SK-N-SH (cell line): ENCODE measurements at regions not wholly inside any gene's neighbourhood (a gene's known extent, or its start where the extent isn't known, plus 50 kb on each side); places are given as distances from the start of the nearest gene placed in this dataset.

Experiments used
- CTCF ChIA-PET: fragments of 300-600, 350-600 bp; formaldehyde crosslinking; extraction: SDS; loops from one replicate; lab custom pipeline; 2021; lab: Yijun Ruan, JAX
- POLR2A ChIA-PET: fragments of 350-600 bp; sonication (Branson Sonifier 250); formaldehyde crosslinking; extraction: SDS; loops from one replicate; lab custom pipeline; 2020; ENCODE audit warnings: antibody characterized with exemption, inconsistent platforms; lab: Yijun Ruan, JAX
- DNase-seq: peaks from one replicate; pipeline ENCODE4 v3.0.0; 2012
- H2AFZ ChIP-seq: fragments of 200-600 bp; sonication (generic); 2 replicates; pipeline ENCODE4 v1.8.1; 2016; ENCODE audit warnings: antibody characterized with exemption, mild to moderate bottlenecking, low read depth
- H3F3A ChIP-seq: fragments of 200-600 bp; sonication (generic); replicated peaks from 2 replicates; pipeline ENCODE3; 2016; ENCODE audit warnings: antibody characterized with exemption, mild to moderate bottlenecking; ENCODE audit not compliant: insufficient read depth
- H3K27ac ChIP-seq, 2 experiments: fragments of 200-500 bp in 1 of 2; fragments of 200-600 bp in 1 of 2; sonication (Bioruptor generic) in 1 of 2; sonication (generic), shearing (Covaris generic) in 1 of 2; 2 replicates each; pipeline versions ENCODE4 v1.5.1 to v1.6.1; 2014 to 2016; ENCODE audit warnings: low read depth in 2 of 2, inconsistent platforms in 1 of 2, low read length in 1 of 2, mild to moderate bottlenecking in 1 of 2, mixed read lengths in 1 of 2
- H3K27me3 ChIP-seq: fragments of 200-600 bp; sonication (generic), shearing (Covaris generic); 2 replicates; pipeline ENCODE4 v1.6.1; 2016; ENCODE audit warnings: mixed run types; ENCODE audit not compliant: insufficient read depth
- H3K36me3 ChIP-seq, 2 experiments: fragments of 200-500 bp in 1 of 2; fragments of 200-600 bp in 1 of 2; sonication (Bioruptor generic) in 1 of 2; sonication (generic) in 1 of 2; replicated peaks in 1 of 2; 2 replicates each; pipeline versions ENCODE3 to v1.5.1; 2014 to 2016; ENCODE audit warnings: low read length in 1 of 2, mild to moderate bottlenecking in 1 of 2; ENCODE audit not compliant: insufficient read depth in 2 of 2, control insufficient read depth in 1 of 2
- H3K4me1 ChIP-seq, 2 experiments: fragments of 200-500 bp in 1 of 2; fragments of 200-600 bp in 1 of 2; sonication (Bioruptor generic) in 1 of 2; sonication (generic), shearing (Covaris generic) in 1 of 2; 2 replicates each; pipeline versions ENCODE4 v1.5.1 to v1.6.1; 2014 to 2016; ENCODE audit warnings: low read depth in 1 of 2, low read length in 1 of 2, mixed run types in 1 of 2; ENCODE audit not compliant: insufficient read depth in 2 of 2, control insufficient read depth in 1 of 2
- H3K4me2 ChIP-seq: fragments of 200-600 bp; sonication (generic), shearing (Covaris generic); 2 replicates; pipeline ENCODE4 v1.6.1; 2017; ENCODE audit warnings: mixed run types
- H3K4me3 ChIP-seq, 2 experiments: fragments of 200-500 bp in 1 of 2; fragments of 200-600 bp in 1 of 2; sonication (Bioruptor generic) in 1 of 2; sonication (generic), shearing (Covaris generic) in 1 of 2; 2 replicates each; pipeline versions ENCODE4 v1.5.1 to v1.8.1; 2014 to 2016; ENCODE audit warnings: low read depth in 2 of 2, inconsistent platforms in 1 of 2, low read length in 1 of 2, mild to moderate bottlenecking in 1 of 2, mixed read lengths in 1 of 2, moderate library complexity in 1 of 2
- H3K79me2 ChIP-seq: fragments of 200-600 bp; sonication (generic); 2 replicates; pipeline ENCODE4 v1.8.1; 2017; ENCODE audit warnings: mild to moderate bottlenecking; ENCODE audit not compliant: insufficient read depth
- H3K9ac ChIP-seq: fragments of 200-600 bp; sonication (generic); 2 replicates; pipeline ENCODE4 v1.6.1; 2017; ENCODE audit warnings: mixed run types
- H3K9me2 ChIP-seq: fragments of 200-600 bp; sonication (generic); 2 replicates; pipeline ENCODE4 v1.6.1; 2017; ENCODE audit warnings: mixed run types
- H3K9me3 ChIP-seq: fragments of 200-600 bp; sonication (generic); 2 replicates; pipeline ENCODE4 v1.6.1; 2017; ENCODE audit warnings: mixed run types, mild to moderate bottlenecking, moderate library complexity
- H4K20me1 ChIP-seq: fragments of 200-600 bp; sonication (generic); 2 replicates; pipeline ENCODE4 v1.6.1; 2017; ENCODE audit warnings: mild to moderate bottlenecking, mixed run types; ENCODE audit not compliant: insufficient read depth
- CHD2 ChIP-seq: fragments of 150-350 bp; IDR thresholded peaks from 2 replicates; pipeline ENCODE4 v1.6.1; 2018; ENCODE audit warnings: low read length; ENCODE audit not compliant: partially characterized antibody
- ELF1 ChIP-seq: IDR thresholded peaks from 2 replicates; pipeline ENCODE4 v1.4.0; 2012
- MXI1 ChIP-seq: IDR thresholded peaks from 2 replicates; pipeline ENCODE4 v1.6.1; 2012; ENCODE audit warnings: mild to moderate bottlenecking, low read depth, low read length, improper control_type of control experiment
- SIN3A ChIP-seq: IDR thresholded peaks from 2 replicates; pipeline ENCODE4 v1.6.1; 2012; ENCODE audit warnings: low read depth, mild to moderate bottlenecking, low read length, moderate library complexity, borderline replicate concordance
- TAF1 ChIP-seq: IDR thresholded peaks from 2 replicates; pipeline ENCODE4 v1.6.1; 2012; ENCODE audit warnings: low read depth, mild to moderate bottlenecking, low read length, moderate library complexity, borderline replicate concordance
- WGBS: methylation state at CpG from one replicate; pipeline ENCODE4 v1.1.6; 2017; ENCODE audit warnings: low lambda C conversion rate; 5-methylcytosine and 5-hydroxymethylcytosine counted together
- TF ChIP-seq, protein P1 (sequence below): IDR thresholded peaks from 2 replicates; pipeline ENCODE4 v1.6.1; 2012; ENCODE audit warnings: mild to moderate bottlenecking, low read depth, low read length, moderate library complexity
- TF ChIP-seq, protein P2 (sequence below): fragments of 200-600 bp; sonication (generic); IDR thresholded peaks from 2 replicates; pipeline ENCODE4 v1.6.1; 2017; ENCODE audit warnings: antibody characterized with exemption, mild to moderate bottlenecking, moderate library complexity
- TF ChIP-seq, protein P3 (sequence below): IDR thresholded peaks from 2 replicates; pipeline ENCODE4 v1.4.0; 2012; ENCODE audit warnings: low read depth, borderline replicate concordance
- TF ChIP-seq, protein P4 (sequence below): IDR thresholded peaks from 2 replicates; pipeline ENCODE4; 2012
- TF ChIP-seq, protein P5 (sequence below): IDR thresholded peaks from 2 replicates; pipeline ENCODE4 v1.4.0; 2012; ENCODE audit warnings: low read depth, borderline replicate concordance

DNA sequence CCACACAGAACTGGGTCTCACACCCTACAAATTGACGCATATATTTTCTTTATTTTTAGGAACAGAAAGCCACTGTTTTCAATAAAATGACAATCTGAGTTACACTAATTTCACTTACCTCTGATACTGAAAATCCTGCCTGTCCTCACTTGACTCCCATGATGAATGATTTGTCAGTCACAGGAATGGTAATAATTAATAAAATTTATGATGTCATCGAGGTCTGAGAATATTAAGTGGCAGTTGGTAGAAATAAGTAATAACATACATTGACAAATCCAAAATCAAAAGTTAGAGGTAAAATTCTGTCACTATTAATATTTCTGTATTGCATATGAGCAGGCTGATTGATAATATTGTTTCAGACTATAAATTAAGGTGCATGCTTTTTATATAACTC lies 418.7 kb upstream of the RGS18 start:
- no peak overlapping the region for H3K27ac ChIP-seq
- H3K9me3 ChIP-seq: no peaks in the 10 kb centered on the region; the same call in 1 of the 2 replicates
- no peaks in the 10 kb centered on the region for H3K36me3 ChIP-seq
- H3K4me3 ChIP-seq: no peak overlapping the region
- no peaks in the 10 kb centered on the region for H4K20me1 ChIP-seq
- H3K9ac ChIP-seq: no peak overlapping the region
- POLR2A ChIA-PET: no interaction called here
- no peaks in the 10 kb centered on the region for H3K9me2 ChIP-seq
- no peak overlapping the region for H3K4me2 ChIP-seq
- H3F3A ChIP-seq: no peaks in the 10 kb centered on the region
- no peak for DNase-seq
- no peaks in the 10 kb centered on the region for H3K79me2 ChIP-seq
- no peak overlapping the region for H2AFZ ChIP-seq
- no peaks in the 10 kb centered on the region for H3K4me1 ChIP-seq
- 19% methylated on average over 2 of the region's 2 CpGs for WGBS
- CTCF ChIA-PET: no interaction called here
- TF ChIP-seq TAF1: no peak
- TF ChIP-seq, protein P1, sequence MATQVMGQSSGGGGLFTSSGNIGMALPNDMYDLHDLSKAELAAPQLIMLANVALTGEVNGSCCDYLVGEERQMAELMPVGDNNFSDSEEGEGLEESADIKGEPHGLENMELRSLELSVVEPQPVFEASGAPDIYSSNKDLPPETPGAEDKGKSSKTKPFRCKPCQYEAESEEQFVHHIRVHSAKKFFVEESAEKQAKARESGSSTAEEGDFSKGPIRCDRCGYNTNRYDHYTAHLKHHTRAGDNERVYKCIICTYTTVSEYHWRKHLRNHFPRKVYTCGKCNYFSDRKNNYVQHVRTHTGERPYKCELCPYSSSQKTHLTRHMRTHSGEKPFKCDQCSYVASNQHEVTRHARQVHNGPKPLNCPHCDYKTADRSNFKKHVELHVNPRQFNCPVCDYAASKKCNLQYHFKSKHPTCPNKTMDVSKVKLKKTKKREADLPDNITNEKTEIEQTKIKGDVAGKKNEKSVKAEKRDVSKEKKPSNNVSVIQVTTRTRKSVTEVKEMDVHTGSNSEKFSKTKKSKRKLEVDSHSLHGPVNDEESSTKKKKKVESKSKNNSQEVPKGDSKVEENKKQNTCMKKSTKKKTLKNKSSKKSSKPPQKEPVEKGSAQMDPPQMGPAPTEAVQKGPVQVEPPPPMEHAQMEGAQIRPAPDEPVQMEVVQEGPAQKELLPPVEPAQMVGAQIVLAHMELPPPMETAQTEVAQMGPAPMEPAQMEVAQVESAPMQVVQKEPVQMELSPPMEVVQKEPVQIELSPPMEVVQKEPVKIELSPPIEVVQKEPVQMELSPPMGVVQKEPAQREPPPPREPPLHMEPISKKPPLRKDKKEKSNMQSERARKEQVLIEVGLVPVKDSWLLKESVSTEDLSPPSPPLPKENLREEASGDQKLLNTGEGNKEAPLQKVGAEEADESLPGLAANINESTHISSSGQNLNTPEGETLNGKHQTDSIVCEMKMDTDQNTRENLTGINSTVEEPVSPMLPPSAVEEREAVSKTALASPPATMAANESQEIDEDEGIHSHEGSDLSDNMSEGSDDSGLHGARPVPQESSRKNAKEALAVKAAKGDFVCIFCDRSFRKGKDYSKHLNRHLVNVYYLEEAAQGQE: no peak
- no peak for TF ChIP-seq SIN3A
- TF ChIP-seq MXI1: no peak
- no peak for TF ChIP-seq ELF1
- TF ChIP-seq CHD2: no peak
- TF ChIP-seq, protein P2, sequence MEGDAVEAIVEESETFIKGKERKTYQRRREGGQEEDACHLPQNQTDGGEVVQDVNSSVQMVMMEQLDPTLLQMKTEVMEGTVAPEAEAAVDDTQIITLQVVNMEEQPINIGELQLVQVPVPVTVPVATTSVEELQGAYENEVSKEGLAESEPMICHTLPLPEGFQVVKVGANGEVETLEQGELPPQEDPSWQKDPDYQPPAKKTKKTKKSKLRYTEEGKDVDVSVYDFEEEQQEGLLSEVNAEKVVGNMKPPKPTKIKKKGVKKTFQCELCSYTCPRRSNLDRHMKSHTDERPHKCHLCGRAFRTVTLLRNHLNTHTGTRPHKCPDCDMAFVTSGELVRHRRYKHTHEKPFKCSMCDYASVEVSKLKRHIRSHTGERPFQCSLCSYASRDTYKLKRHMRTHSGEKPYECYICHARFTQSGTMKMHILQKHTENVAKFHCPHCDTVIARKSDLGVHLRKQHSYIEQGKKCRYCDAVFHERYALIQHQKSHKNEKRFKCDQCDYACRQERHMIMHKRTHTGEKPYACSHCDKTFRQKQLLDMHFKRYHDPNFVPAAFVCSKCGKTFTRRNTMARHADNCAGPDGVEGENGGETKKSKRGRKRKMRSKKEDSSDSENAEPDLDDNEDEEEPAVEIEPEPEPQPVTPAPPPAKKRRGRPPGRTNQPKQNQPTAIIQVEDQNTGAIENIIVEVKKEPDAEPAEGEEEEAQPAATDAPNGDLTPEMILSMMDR: no peak
- TF ChIP-seq, protein P3, sequence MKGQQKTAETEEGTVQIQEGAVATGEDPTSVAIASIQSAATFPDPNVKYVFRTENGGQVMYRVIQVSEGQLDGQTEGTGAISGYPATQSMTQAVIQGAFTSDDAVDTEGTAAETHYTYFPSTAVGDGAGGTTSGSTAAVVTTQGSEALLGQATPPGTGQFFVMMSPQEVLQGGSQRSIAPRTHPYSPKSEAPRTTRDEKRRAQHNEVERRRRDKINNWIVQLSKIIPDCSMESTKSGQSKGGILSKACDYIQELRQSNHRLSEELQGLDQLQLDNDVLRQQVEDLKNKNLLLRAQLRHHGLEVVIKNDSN: no peak
- TF ChIP-seq, protein P4, sequence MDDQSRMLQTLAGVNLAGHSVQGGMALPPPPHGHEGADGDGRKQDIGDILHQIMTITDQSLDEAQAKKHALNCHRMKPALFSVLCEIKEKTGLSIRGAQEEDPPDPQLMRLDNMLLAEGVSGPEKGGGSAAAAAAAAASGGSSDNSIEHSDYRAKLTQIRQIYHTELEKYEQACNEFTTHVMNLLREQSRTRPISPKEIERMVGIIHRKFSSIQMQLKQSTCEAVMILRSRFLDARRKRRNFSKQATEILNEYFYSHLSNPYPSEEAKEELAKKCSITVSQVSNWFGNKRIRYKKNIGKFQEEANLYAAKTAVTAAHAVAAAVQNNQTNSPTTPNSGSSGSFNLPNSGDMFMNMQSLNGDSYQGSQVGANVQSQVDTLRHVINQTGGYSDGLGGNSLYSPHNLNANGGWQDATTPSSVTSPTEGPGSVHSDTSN: no peak
- TF ChIP-seq, protein P5, sequence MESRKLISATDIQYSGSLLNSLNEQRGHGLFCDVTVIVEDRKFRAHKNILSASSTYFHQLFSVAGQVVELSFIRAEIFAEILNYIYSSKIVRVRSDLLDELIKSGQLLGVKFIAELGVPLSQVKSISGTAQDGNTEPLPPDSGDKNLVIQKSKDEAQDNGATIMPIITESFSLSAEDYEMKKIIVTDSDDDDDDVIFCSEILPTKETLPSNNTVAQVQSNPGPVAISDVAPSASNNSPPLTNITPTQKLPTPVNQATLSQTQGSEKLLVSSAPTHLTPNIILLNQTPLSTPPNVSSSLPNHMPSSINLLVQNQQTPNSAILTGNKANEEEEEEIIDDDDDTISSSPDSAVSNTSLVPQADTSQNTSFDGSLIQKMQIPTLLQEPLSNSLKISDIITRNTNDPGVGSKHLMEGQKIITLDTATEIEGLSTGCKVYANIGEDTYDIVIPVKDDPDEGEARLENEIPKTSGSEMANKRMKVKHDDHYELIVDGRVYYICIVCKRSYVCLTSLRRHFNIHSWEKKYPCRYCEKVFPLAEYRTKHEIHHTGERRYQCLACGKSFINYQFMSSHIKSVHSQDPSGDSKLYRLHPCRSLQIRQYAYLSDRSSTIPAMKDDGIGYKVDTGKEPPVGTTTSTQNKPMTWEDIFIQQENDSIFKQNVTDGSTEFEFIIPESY: no peak
- no peaks in the 10 kb centered on the region for H3K27me3 ChIP-seq
